Common myeloid progenitor, CD34-positive (primary cell): ENCODE measurements at regions not wholly inside any gene's neighbourhood (a gene's known extent, or its start where the extent isn't known, plus 50 kb on each side); places are given as distances from the start of the nearest gene placed in this dataset.

Source experiments
- CTCF ChIA-PET: fragments of 350-600 bp; sonication (Branson Sonifier 250); formaldehyde crosslinking; loops from one replicate; lab custom pipeline; 2021; ENCODE audit warnings: antibody characterized with exemption; lab: Charles Lee
- POLR2A ChIA-PET: fragments of 350-600 bp; sonication (Branson Sonifier 250); formaldehyde crosslinking; loops from one replicate; lab custom pipeline; 2021; ENCODE audit warnings: antibody characterized with exemption; lab: Charles Lee
- DNase-seq, 3 donors: peaks; one replicate each; pipeline versions ENCODE4 v3.0.0 to v3.0.0-alpha.2; 2013
- H3K27ac ChIP-seq, 2 experiments: 1 replicate in 1 of 2; 2 replicates in 1 of 2; pipeline ENCODE4 v1.7.0; 2013; ENCODE audit warnings: inconsistent platforms in 2 of 2, low read length in 2 of 2, mild to moderate bottlenecking in 2 of 2, low read depth in 1 of 2, moderate library complexity in 1 of 2; ENCODE audit not compliant: severe bottlenecking in 2 of 2, insufficient read depth in 1 of 2, poor library complexity in 1 of 2
- H3K27me3 ChIP-seq, 5 experiments: replicated peaks in 2 of 5; 1 replicate in 3 of 5; 2 replicates in 2 of 5; pipeline versions ENCODE4 v1.6.1 to v1.7.0; 2013; ENCODE audit warnings: low read length in 4 of 5, mild to moderate bottlenecking in 2 of 5, moderate library complexity in 2 of 5, inconsistent platforms in 1 of 5; ENCODE audit not compliant: insufficient read depth in 5 of 5, control insufficient read depth in 4 of 5
- H3K36me3 ChIP-seq, 4 experiments: 1 replicate in 2 of 4; 2 replicates in 2 of 4; pipeline versions ENCODE4 v1.6.1 to v1.7.0; 2013; ENCODE audit warnings: low read length in 3 of 4, control low read depth in 1 of 4, mild to moderate bottlenecking in 1 of 4; ENCODE audit not compliant: control insufficient read depth in 4 of 4, insufficient read depth in 4 of 4
- H3K4me1 ChIP-seq, 4 experiments: 1 replicate in 3 of 4; 2 replicates in 1 of 4; pipeline versions ENCODE4 v1.6.1 to v1.7.1; 2013; ENCODE audit warnings: low read length in 3 of 4, mild to moderate bottlenecking in 3 of 4, control low read depth in 1 of 4, inconsistent platforms in 1 of 4, moderate library complexity in 1 of 4; ENCODE audit not compliant: control insufficient read depth in 4 of 4, insufficient read depth in 4 of 4; ENCODE audit errors: control extremely low read depth in 1 of 4
- H3K4me3 ChIP-seq, 7 experiments: 1 replicate in 4 of 7; 2 replicates in 3 of 7; pipeline versions ENCODE4 v1.5.1 to v1.7.0; 2013; ENCODE audit warnings: mild to moderate bottlenecking in 7 of 7, low read length in 6 of 7, moderate library complexity in 6 of 7, inconsistent platforms in 2 of 7, low read depth in 2 of 7, control low read depth in 1 of 7; ENCODE audit not compliant: insufficient read depth in 4 of 7, control insufficient read depth in 1 of 7; ENCODE audit errors: extremely low read depth in 1 of 7
- H3K9me3 ChIP-seq, 5 experiments: 1 replicate in 4 of 5; 2 replicates in 1 of 5; pipeline versions ENCODE4 v1.6.1 to v1.7.1; 2013; ENCODE audit warnings: low read length in 4 of 5, mild to moderate bottlenecking in 2 of 5, inconsistent platforms in 1 of 5, low read depth in 1 of 5, moderate library complexity in 1 of 5; ENCODE audit not compliant: control insufficient read depth in 4 of 5, insufficient read depth in 2 of 5; ENCODE audit errors: control extremely low read depth in 1 of 5
- WGBS: methylation state at CpG from one replicate; pipeline ENCODE4 v1.1.5; 2013; ENCODE audit not compliant: insufficient coverage; 5-methylcytosine and 5-hydroxymethylcytosine counted together

GRCh38 chr7:46321556-46322205 lies 400.6 kb upstream of the IGFBP3 start:
- Histone ChIP-seq H3K4me3 (no peak overlapping the region), H3K27ac (no peak overlapping the region), H3K27me3 (no peaks in the 10 kb centered on the region), H3K36me3 (no peaks in the 10 kb centered on the region), H3K4me1 (no peaks in the 10 kb centered on the region), H3K9me3 (no peaks in the 10 kb centered on the region)
- DNase-seq = no peak
- CTCF ChIA-PET = no interaction called here
- POLR2A ChIA-PET = no interaction called here
- over 99% methylated on average over 7 of the region's 11 CpGs for WGBS

- WGBS = 70% methylated on average over 3 of the region's 3 CpGs
- Histone ChIP-seq H3K4me3 (no peak overlapping the region), H3K27ac (no peak overlapping the region), H3K27me3 (no peaks in the 10 kb centered on the region), H3K4me1 (no peaks in the 10 kb centered on the region), H3K9me3 (no peaks in the 10 kb centered on the region), H3K36me3 (no peaks in the 10 kb centered on the region)
- DNase-seq = no peak
- POLR2A ChIA-PET = no interaction called here
- CTCF ChIA-PET = no interaction called here
Measured at GRCh38 chr7:46320956-46321355, 399.9 kb upstream of the IGFBP3 start.

- Histone ChIP-seq H3K4me3 (no peak overlapping the region), H3K4me1 (no peaks in the 10 kb centered on the region), H3K27me3 (no peaks in the 10 kb centered on the region), H3K36me3 (no peaks in the 10 kb centered on the region), H3K9me3 (no peaks in the 10 kb centered on the region), H3K27ac (no peak overlapping the region)
- DNase-seq = no peak
- CTCF ChIA-PET = no interaction called here
- POLR2A ChIA-PET = no interaction called here
- WGBS = no CpG with 5 or more reads among the region's 3 CpGs
Measured at GRCh38 chr7:46319841-46320240, 398.8 kb upstream of the IGFBP3 start.

GRCh38 chr7:46318276-46318675 lies 397.2 kb upstream of the IGFBP3 start:
- H3K4me3 ChIP-seq = no peak overlapping the region
- no peak for DNase-seq
- no peaks in the 10 kb centered on the region for H3K4me1 ChIP-seq
- ChIA-PET CTCF (no interaction called here), POLR2A (no interaction called here)
- WGBS = no CpG with 5 or more reads among the region's 3 CpGs
- no peaks in the 10 kb centered on the region for H3K27me3 ChIP-seq
- no peaks in the 10 kb centered on the region for H3K36me3 ChIP-seq
- no peak overlapping the region for H3K27ac ChIP-seq
- no peaks in the 10 kb centered on the region for H3K9me3 ChIP-seq

- no peaks in the 10 kb centered on the region for H3K36me3 ChIP-seq
- H3K4me1 ChIP-seq = no peaks in the 10 kb centered on the region
- ChIA-PET POLR2A (no interaction called here), CTCF (no interaction called here)
- H3K9me3 ChIP-seq = no peaks in the 10 kb centered on the region
- H3K4me3 ChIP-seq = no peak overlapping the region
- no peaks in the 10 kb centered on the region for H3K27me3 ChIP-seq
- no peak overlapping the region for H3K27ac ChIP-seq
- DNase-seq = no peak
- 98% methylated on average over 6 of the region's 6 CpGs for WGBS
Measured at GRCh38 chr7:46317256-46317655, 396.2 kb upstream of the IGFBP3 start.

GRCh38 chr7:46315891-46316290 lies 394.8 kb upstream of the IGFBP3 start:
- WGBS = 85% methylated on average over 5 of the region's 5 CpGs
- Histone ChIP-seq H3K27me3 (no peaks in the 10 kb centered on the region), H3K9me3 (no peaks in the 10 kb centered on the region), H3K4me1 (no peaks in the 10 kb centered on the region), H3K36me3 (no peaks in the 10 kb centered on the region), H3K4me3 (no peak overlapping the region), H3K27ac (no peak overlapping the region)
- POLR2A ChIA-PET = no interaction called here
- no peak for DNase-seq
- CTCF ChIA-PET = no interaction called here

- no peaks in the 10 kb centered on the region for H3K36me3 ChIP-seq
- DNase-seq = no peak
- ChIA-PET CTCF (interaction anchor here (1.5 kb wide), 1 partner anchor 379 kb away, joined by 3 read pairs; no protein-coding TSS in a partner anchor), POLR2A (no interaction called here)
- H3K4me3 ChIP-seq = no peak overlapping the region
- H3K27me3 ChIP-seq = no peaks in the 10 kb centered on the region
- peaks cover 0 to 3% (median 0%) of the 10 kb centered on the region in 5 experiments for H3K9me3 ChIP-seq
- no peaks in the 10 kb centered on the region for H3K4me1 ChIP-seq
- WGBS = 100% methylated on average over 1 of the region's 1 CpG
- no peak overlapping the region for H3K27ac ChIP-seq
Measured at GRCh38 chr7:46301677-46302076, 380.6 kb upstream of the IGFBP3 start.
